HEK293T (cell line): ENCODE measurements at regions not wholly inside any gene's neighbourhood (a gene's known extent, or its start where the extent isn't known, plus 50 kb on each side); places are given as distances from the start of the nearest gene placed in this dataset.

Source experiments
- CTCF ChIA-PET: fragments of 350-600 bp; formaldehyde crosslinking; extraction: SDS; loops from one replicate; lab custom pipeline; 2021; ENCODE audit warnings: antibody characterized with exemption, inconsistent platforms; lab: Yijun Ruan, JAX
- POLR2A ChIA-PET: fragments of 350-600 bp; formaldehyde crosslinking; extraction: SDS; loops from one replicate; lab custom pipeline; 2020; ENCODE audit warnings: antibody characterized with exemption, inconsistent platforms; lab: Yijun Ruan, JAX
- DNase-seq: peaks from one replicate; pipeline ENCODE4 v3.0.0; 2012; ENCODE audit warnings: mixed read lengths; ENCODE audit errors: extremely low spot score
- ARNT ChIP-seq: fragments of 450-650 bp; IDR thresholded peaks from 2 replicates; pipeline ENCODE4 v1.6.1; 2017; ENCODE audit warnings: mild to moderate bottlenecking
- BHLHE40 ChIP-seq: fragments of 450-650 bp; IDR thresholded peaks from 2 replicates; pipeline ENCODE4 v1.6.1; 2016; ENCODE audit warnings: mild to moderate bottlenecking, moderate library complexity, borderline replicate concordance
- CTBP1 ChIP-seq: fragments of 450-650 bp; IDR thresholded peaks from 2 replicates; pipeline ENCODE4 v1.6.1; 2016; ENCODE audit warnings: borderline replicate concordance
- ELF4 ChIP-seq: fragments of 450-650 bp; IDR thresholded peaks from 2 replicates; pipeline ENCODE4 v1.6.1; 2017; ENCODE audit warnings: antibody characterized with exemption
- FOXA1 ChIP-seq: fragments of 450-650 bp; IDR thresholded peaks from 2 replicates; pipeline ENCODE4 v1.6.1; 2016; ENCODE audit warnings: mild to moderate bottlenecking
- FOXK2 ChIP-seq: fragments of 450-650 bp; IDR thresholded peaks from 2 replicates; pipeline ENCODE4 v1.6.1; 2016; ENCODE audit warnings: mild to moderate bottlenecking
- FOXM1 ChIP-seq: fragments of 450-650 bp; IDR thresholded peaks from 2 replicates; pipeline ENCODE4 v1.6.1; 2017; ENCODE audit warnings: mild to moderate bottlenecking, borderline replicate concordance
- HDGF ChIP-seq: fragments of 450-650 bp; IDR thresholded peaks from 2 replicates; pipeline ENCODE4 v1.6.1; 2017; ENCODE audit warnings: antibody characterized with exemption, borderline replicate concordance
- L3MBTL2 ChIP-seq: fragments of 450-650 bp; conservative IDR thresholded peaks from 2 replicates; pipeline ENCODE4 v1.6.1; 2016; ENCODE audit warnings: mild to moderate bottlenecking
- LEF1 ChIP-seq: fragments of 450-650 bp; IDR thresholded peaks from 2 replicates; pipeline ENCODE4 v1.6.1; 2017; ENCODE audit warnings: mild to moderate bottlenecking, borderline replicate concordance
- NFRKB ChIP-seq: fragments of 450-650 bp; IDR thresholded peaks from 2 replicates; pipeline ENCODE4 v1.6.1; 2016; ENCODE audit warnings: mild to moderate bottlenecking, moderate library complexity
- PKNOX1 ChIP-seq: fragments of 450-650 bp; IDR thresholded peaks from 2 replicates; pipeline ENCODE4 v1.6.1; 2016
- SP1 ChIP-seq: fragments of 450-650 bp; IDR thresholded peaks from 2 replicates; pipeline ENCODE4 v1.6.1; 2017
- SUZ12 ChIP-seq: fragments of 450-650 bp; IDR thresholded peaks from 2 replicates; pipeline ENCODE4 v1.6.1; 2016; ENCODE audit warnings: mild to moderate bottlenecking
- TARDBP ChIP-seq: fragments of 450-650 bp; IDR thresholded peaks from 2 replicates; pipeline ENCODE4 v1.6.1; 2016
- ZNF384 ChIP-seq: fragments of 450-650 bp; IDR thresholded peaks from 2 replicates; pipeline ENCODE4 v1.6.1; 2016

DNA sequence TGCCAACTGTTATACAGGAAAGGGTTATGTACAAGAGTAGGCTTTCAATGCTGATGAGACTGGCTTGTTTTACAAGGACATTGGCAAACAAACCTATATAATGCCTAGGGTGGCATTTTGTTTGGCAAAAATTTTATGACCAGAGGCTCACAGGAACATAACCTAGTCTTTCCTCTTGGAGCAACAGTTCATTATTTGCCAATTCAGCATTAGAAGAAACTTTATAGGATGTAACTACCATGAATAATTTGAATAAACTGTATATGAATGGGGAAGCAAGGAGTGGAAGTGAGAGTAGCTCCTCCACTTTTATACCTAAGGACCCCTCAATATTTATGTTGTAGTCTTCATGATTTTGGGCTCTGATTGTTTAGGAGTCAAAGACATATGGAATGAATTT is 103.9 kb upstream of the WAC start:
- TF ChIP-seq LEF1 (no peak), FOXA1 (no peak), FOXM1 (no peak), CTBP1 (no peak), TARDBP (no peak), FOXK2 (no peak), L3MBTL2 (no peak), SUZ12 (no peak)
- ChIA-PET CTCF (no interaction called here), POLR2A (no interaction called here)
- DNase-seq: no peak

DNA sequence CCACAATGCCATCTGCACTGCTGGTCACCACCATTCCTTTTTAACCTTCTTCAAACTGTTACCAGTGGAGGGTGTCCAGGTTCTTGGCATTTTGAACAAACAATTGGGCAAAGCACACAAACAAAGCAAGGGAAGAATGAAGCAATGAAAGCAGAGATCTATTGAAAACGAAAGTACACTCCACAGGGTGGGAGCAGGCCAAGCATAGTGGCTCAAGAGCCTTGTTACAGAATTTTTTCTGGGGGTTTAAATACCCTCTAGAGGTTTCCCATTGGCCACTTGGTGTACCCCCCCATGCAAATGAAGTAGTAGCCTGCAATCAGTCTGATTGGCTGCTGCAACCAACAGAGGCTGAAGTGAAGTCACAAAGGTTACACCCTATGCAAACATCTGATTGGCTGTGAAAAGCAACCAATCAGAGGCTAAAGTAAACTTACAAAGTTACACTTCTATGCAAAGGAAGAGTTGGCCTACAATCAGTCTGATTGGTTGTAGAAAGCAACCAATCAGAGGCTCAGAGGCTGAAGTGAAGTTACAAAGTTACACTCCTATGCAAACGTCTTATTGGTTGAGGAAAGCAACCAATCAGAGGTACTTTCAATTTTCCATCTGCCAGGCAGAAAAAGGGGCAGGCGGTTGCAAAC is 103.2 kb upstream of the WAC start:
- POLR2A ChIA-PET: no interaction called here
- no peak for DNase-seq
- CTCF ChIA-PET: no interaction called here
- TF ChIP-seq ZNF384: no peak
- no peak for TF ChIP-seq SUZ12
- TF ChIP-seq FOXA1: no peak

- no peak for DNase-seq
- POLR2A ChIA-PET: interaction anchor here (0.9 kb wide), 1 partner anchor 238 kb away, joined by 3 read pairs; no protein-coding TSS in a partner anchor
- TF ChIP-seq LEF1 (no peak), ARNT (no peak), HDGF (no peak), BHLHE40 (no peak), FOXA1 (no peak), CTBP1 (no peak), SUZ12 (no peak), ZNF384 (no peak), FOXM1 (no peak), TARDBP (no peak), NFRKB (no peak), FOXK2 (no peak), L3MBTL2 (no peak), PKNOX1 (no peak)
- CTCF ChIA-PET: interaction anchor here (1.0 kb wide), 1 partner anchor 178 kb away, joined by 3 read pairs; no protein-coding TSS in a partner anchor
Measured at GRCh38 chr10:28431139-28431538, 101.8 kb upstream of the WAC start.

- peak; percentile 68 for DNase-seq
- CTCF ChIA-PET: interaction anchor here (1.0 kb wide), 1 partner anchor 177 kb away, joined by 3 read pairs; no protein-coding TSS in a partner anchor
Measured at GRCh38 chr10:28432210-28432676, 100.7 kb upstream of the WAC start.

DNA sequence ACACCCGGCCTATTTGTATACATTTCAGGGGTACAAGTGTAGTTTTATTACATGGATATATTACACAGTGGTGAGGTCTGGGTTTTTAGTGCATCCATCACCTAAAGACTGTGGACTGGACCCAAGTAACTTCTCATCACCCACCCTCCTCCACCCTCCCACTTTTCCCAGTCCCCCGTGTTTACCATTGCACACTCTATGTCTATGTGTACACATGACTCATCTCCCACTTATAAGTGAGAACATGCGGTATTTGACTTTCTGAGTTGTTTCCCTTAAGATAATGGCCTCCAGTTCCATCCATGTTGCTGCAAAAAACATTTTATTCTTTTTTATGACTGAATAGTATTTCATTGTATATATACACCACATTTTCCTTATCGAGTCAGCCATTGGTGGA is 98.9 kb upstream of the WAC start:
- ChIA-PET POLR2A (no interaction called here), CTCF (no interaction called here)
- DNase-seq: no peak
- TF ChIP-seq HDGF (no peak), TARDBP (no peak), FOXM1 (no peak), FOXA1 (no peak), BHLHE40 (no peak), L3MBTL2 (no peak), ZNF384 (no peak), FOXK2 (no peak), ELF4 (no peak), NFRKB (no peak), SP1 (no peak), LEF1 (no peak), ARNT (no peak), PKNOX1 (no peak)

More at GRCh38 chr10:28432210-28432676, 100.7 kb upstream of the WAC start:
- POLR2A ChIA-PET: interaction anchor here (0.6 to 0.9 kb wide), 2 partner anchors 139 to 236 kb away, joined by 3 to 5 read pairs; no protein-coding TSS in a partner anchor
- no peak for TF ChIP-seq CTBP1
- no peak for TF ChIP-seq TARDBP
- TF ChIP-seq SP1: no peak
- no peak for TF ChIP-seq HDGF
- no peak for TF ChIP-seq FOXA1
- no peak for TF ChIP-seq BHLHE40
- no peak for TF ChIP-seq ARNT
- no peak for TF ChIP-seq NFRKB
- no peak for TF ChIP-seq ZNF384
- TF ChIP-seq FOXM1: no peak
- no peak for TF ChIP-seq SUZ12
- no peak for TF ChIP-seq FOXK2
- no peak for TF ChIP-seq PKNOX1

DNA sequence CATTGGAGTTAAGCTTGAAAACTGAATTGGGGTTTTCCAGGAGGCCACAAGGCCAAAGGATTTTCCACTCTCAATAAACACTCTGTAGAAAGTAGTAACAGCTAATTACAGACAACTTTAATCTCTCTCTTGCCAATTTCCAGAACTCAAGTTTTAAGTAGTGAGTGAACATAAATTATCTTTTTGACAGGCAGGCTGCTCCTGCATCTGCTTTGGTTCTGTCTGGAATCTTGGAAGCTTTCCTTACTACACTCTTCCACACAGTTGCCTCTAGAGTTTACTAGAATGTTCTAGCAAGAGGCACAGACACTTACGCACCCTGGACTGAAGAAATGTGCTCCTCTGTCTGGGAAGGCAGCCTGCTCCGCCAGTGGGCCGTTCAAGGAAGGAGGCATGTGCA is 90.5 kb upstream of the WAC start:
- POLR2A ChIA-PET: no interaction called here
- TF ChIP-seq FOXM1: no peak
- TF ChIP-seq ELF4: no peak
- TF ChIP-seq ARNT: no peak
- peak; percentile 60 for TF ChIP-seq PKNOX1
- TF ChIP-seq CTBP1: no peak
- no peak for TF ChIP-seq SUZ12
- DNase-seq: no peak
- CTCF ChIA-PET: no interaction called here
